IMR-90 (cell line): ENCODE measurements at regions not wholly inside any gene's neighbourhood (a gene's known extent, or its start where the extent isn't known, plus 50 kb on each side); places are given as distances from the start of the nearest gene placed in this dataset.

Experiments used
- ATAC-seq: fragments of 200-7000 bp; cut with Tn5 transposase; 2 replicates; pipeline ENCODE4 v1.9.1; 2020; ENCODE audit warnings: low read depth, mild to moderate bottlenecking, moderate library complexity
- BruUV-seq: library from RNA; stranded (reverse); fragments of 400-500 nt; replicated peaks from 2 replicates; lab custom pipeline; 2021; lab: Mats Ljungman, UMichigan
- CTCF ChIA-PET: fragments of 300-600 bp; formaldehyde crosslinking; extraction: SDS; loops from one replicate; lab custom pipeline; 2021; ENCODE audit warnings: antibody characterized with exemption; lab: Yijun Ruan, JAX
- POLR2A ChIA-PET: fragments of 300-600 bp; sonication (Branson Sonifier 250); formaldehyde crosslinking; loops from one replicate; lab custom pipeline; 2022; ENCODE audit warnings: antibody characterized with exemption; ENCODE audit not compliant: unreplicated experiment; lab: Charles Lee
- DNase-seq: peaks from one replicate; pipeline ENCODE4 v3.0.0; 2013
- H2AFZ ChIP-seq: replicated peaks from 2 replicates; pipeline ENCODE3; 2013; ENCODE audit warnings: low read length, mild to moderate bottlenecking; ENCODE audit not compliant: poor library complexity
- H2AK5ac ChIP-seq: 2 replicates; pipeline ENCODE4 v1.6.1; 2013; ENCODE audit warnings: low read depth, low read length, inconsistent platforms
- H2AK9ac ChIP-seq: replicated peaks from 2 replicates; pipeline ENCODE3; 2013; ENCODE audit warnings: mild to moderate bottlenecking, low read depth, low read length, moderate library complexity; ENCODE audit not compliant: poor library complexity
- H2BK120ac ChIP-seq: 2 replicates; pipeline ENCODE4 v1.6.1; 2013; ENCODE audit warnings: low read depth, low read length, inconsistent platforms
- H2BK15ac ChIP-seq: 3 replicates; pipeline ENCODE4 v1.6.1; 2013; ENCODE audit warnings: low read depth, low read length, inconsistent platforms
- H2BK20ac ChIP-seq: 2 replicates; pipeline ENCODE4 v1.6.1; 2013; ENCODE audit warnings: low read depth, mild to moderate bottlenecking, inconsistent platforms, low read length, moderate library complexity
- H2BK5ac ChIP-seq: 2 replicates; pipeline ENCODE4 v1.6.1; 2013; ENCODE audit warnings: mild to moderate bottlenecking, low read depth, low read length, inconsistent platforms; ENCODE audit not compliant: poor library complexity, severe bottlenecking
- H3K14ac ChIP-seq: replicated peaks from 2 replicates; pipeline ENCODE4 v1.6.1; 2013; ENCODE audit warnings: low read depth, low read length, inconsistent platforms
- H3K18ac ChIP-seq: 2 replicates; pipeline ENCODE4 v1.6.1; 2013; ENCODE audit warnings: low read depth, low read length, control low read depth
- H3K23ac ChIP-seq: 2 replicates; pipeline ENCODE4 v1.6.1; 2013; ENCODE audit warnings: low read depth, low read length, inconsistent platforms
- H3K27ac ChIP-seq: 2 replicates; pipeline ENCODE4 v1.5.1; 2013; ENCODE audit warnings: mild to moderate bottlenecking, control low read depth, low read length; ENCODE audit not compliant: insufficient read depth
- H3K27me3 ChIP-seq: 2 replicates; pipeline ENCODE4 v1.6.1; 2013; ENCODE audit warnings: low read length; ENCODE audit not compliant: control insufficient read depth, insufficient read depth
- H3K36me3 ChIP-seq: 2 replicates; pipeline ENCODE4 v1.6.1; 2013; ENCODE audit warnings: low read length, mixed read lengths; ENCODE audit not compliant: control insufficient read depth, insufficient read depth
- H3K4ac ChIP-seq: 2 replicates; pipeline ENCODE4 v1.6.1; 2013; ENCODE audit warnings: low read depth, low read length, inconsistent platforms
- H3K4me1 ChIP-seq: 2 replicates; pipeline ENCODE4 v1.6.1; 2013; ENCODE audit warnings: low read length, mixed read lengths; ENCODE audit not compliant: control insufficient read depth, insufficient read depth
- H3K4me2 ChIP-seq: 2 replicates; pipeline ENCODE4 v1.6.1; 2013; ENCODE audit warnings: low read depth, mild to moderate bottlenecking, control low read depth, low read length, moderate library complexity
- H3K4me3 ChIP-seq: 2 replicates; pipeline ENCODE4 v1.5.1; 2013; ENCODE audit warnings: low read depth, mild to moderate bottlenecking, control low read depth, low read length, moderate library complexity; ENCODE audit not compliant: insufficient read depth
- H3K56ac ChIP-seq: 2 replicates; pipeline ENCODE4 v1.6.1; 2013; ENCODE audit warnings: low read length, inconsistent platforms; ENCODE audit not compliant: insufficient read depth; ENCODE audit errors: extremely low read depth
- H3K79me1 ChIP-seq, 2 experiments: 2 replicates each; pipeline ENCODE4 v1.6.1; 2013; ENCODE audit warnings: low read length in 2 of 2, inconsistent platforms in 1 of 2, low read depth in 1 of 2
- H3K9ac ChIP-seq: 2 replicates; pipeline ENCODE4 v1.6.1; 2013; ENCODE audit warnings: low read depth, low read length, control low read depth
- H3K9me1 ChIP-seq: 2 replicates; pipeline ENCODE4 v1.6.1; 2013; ENCODE audit warnings: low read length, inconsistent platforms; ENCODE audit not compliant: insufficient read depth
- H3K9me3 ChIP-seq: 2 replicates; pipeline ENCODE4 v1.6.1; 2013; ENCODE audit warnings: low read length; ENCODE audit not compliant: control insufficient read depth, insufficient read depth
- H4K20me1 ChIP-seq: 2 replicates; pipeline ENCODE4 v1.6.1; 2013; ENCODE audit warnings: low read length, inconsistent platforms; ENCODE audit not compliant: insufficient read depth
- H4K5ac ChIP-seq: 2 replicates; pipeline ENCODE4 v1.6.1; 2013; ENCODE audit warnings: mild to moderate bottlenecking, low read depth, low read length, control low read depth
- H4K8ac ChIP-seq, 2 experiments: 2 replicates each; pipeline ENCODE4 v1.6.1; 2013; ENCODE audit warnings: low read depth in 2 of 2, low read length in 2 of 2, control low read depth in 1 of 2, inconsistent platforms in 1 of 2
- H4K91ac ChIP-seq: 2 replicates; pipeline ENCODE4 v1.6.1; 2013; ENCODE audit warnings: low read depth, low read length, inconsistent platforms; ENCODE audit not compliant: insufficient read depth
- BHLHE40 ChIP-seq: fragments of 150-350 bp; IDR thresholded peaks from 2 replicates; pipeline ENCODE4 v1.6.1; 2016; ENCODE audit warnings: mild to moderate bottlenecking, low read depth, low read length
- CEBPB ChIP-seq: IDR thresholded peaks from 2 replicates; pipeline ENCODE4 v1.6.1; 2012; ENCODE audit warnings: low read depth, low read length, improper control_type of control experiment
- CHD1 ChIP-seq: IDR thresholded peaks from 2 replicates; pipeline ENCODE4 v1.6.1; 2012; ENCODE audit warnings: low read depth, low read length, improper control_type of control experiment
- MAFK ChIP-seq: IDR thresholded peaks from 2 replicates; pipeline ENCODE4 v1.6.1; 2012; ENCODE audit warnings: low read depth, low read length, improper control_type of control experiment
- MAZ ChIP-seq: IDR thresholded peaks from 2 replicates; pipeline ENCODE4 v1.6.1; 2012; ENCODE audit warnings: low read depth, mild to moderate bottlenecking, low read length, improper control_type of control experiment, moderate library complexity, borderline replicate concordance
- MXI1 ChIP-seq: IDR thresholded peaks from 2 replicates; pipeline ENCODE4 v1.6.1; 2012; ENCODE audit warnings: low read depth, mild to moderate bottlenecking, low read length, moderate library complexity, borderline replicate concordance
- NFE2L2 ChIP-seq: fragments of 150-350 bp; IDR thresholded peaks from 2 replicates; pipeline ENCODE4 v1.6.1; 2016; ENCODE audit warnings: low read depth, mild to moderate bottlenecking, low read length
- RAD21 ChIP-seq: IDR thresholded peaks from 2 replicates; pipeline ENCODE4 v1.6.1; 2012; ENCODE audit warnings: low read length, improper control_type of control experiment
- RFX5 ChIP-seq: IDR thresholded peaks from 2 replicates; pipeline ENCODE4 v1.8.0; 2012; ENCODE audit warnings: low read depth, mild to moderate bottlenecking, low read length, moderate library complexity
- WGBS, 2 experiments: methylation state at CpG; one replicate each; pipeline versions ENCODE4 v1.1.5 to v1.1.7; 2013; ENCODE audit warnings: missing lambda C conversion rate in 2 of 2; ENCODE audit not compliant: insufficient read length in 1 of 2; ENCODE audit errors: extremely low coverage in 2 of 2; 5-methylcytosine and 5-hydroxymethylcytosine counted together
- dilution Hi-C: fragments of 300-500 bp; cut with HindIII; formaldehyde crosslinking; loops from one replicate; pipeline ENCODE4 v1.14.3; 2018; ENCODE audit warnings: low sequenced_read_pairs; ENCODE audit not compliant: unreplicated experiment
- in situ Hi-C: fragments of 300-500 bp; cut with MboI; formaldehyde crosslinking; loops from 3 replicates; pipeline ENCODE4 v1.14.3; 2019; ENCODE audit warnings: low sequenced_read_pairs, inconsistent platforms, mixed read lengths
- intact Hi-C: fragments of 100-400 bp; cut with micrococcal nuclease; formaldehyde crosslinking; loops from 2 replicates; pipeline ENCODE4 v1.10.0; 2022

GRCh38 chr4:17060230-17060629 lies 161.8 kb upstream of the LDB2 start:
- no peak overlapping the region for H3K4me2 ChIP-seq
- H3K9ac ChIP-seq: no peak overlapping the region
- ChIA-PET POLR2A (no interaction called here), CTCF (no interaction called here)
- no peaks in the 10 kb centered on the region for H3K27me3 ChIP-seq
- in situ Hi-C loops (no loop called here), intact Hi-C loops (no loop called here), dilution Hi-C loops (no loop called here)
- peak overlapping the region; percentile 72 for H3K14ac ChIP-seq
- H2AFZ ChIP-seq: peak overlapping the region; percentile 73
- peak overlapping the region; percentile 76 for H2BK120ac ChIP-seq
- no peak overlapping the region; the same call in 1 of the 2 replicates for H4K5ac ChIP-seq
- WGBS, 2 experiments: 100% methylated on average over 4 of the region's 4 CpGs; no CpG with 5 or more reads in 1 of the 2 experiments
- H4K91ac ChIP-seq: peak overlapping the region; percentile 68
- no peaks in the 10 kb centered on the region for H3K9me3 ChIP-seq
- peak overlapping the region; percentile 73; the same call in 2 of the 3 replicates for H2BK15ac ChIP-seq
- H4K20me1 ChIP-seq: no peaks in the 10 kb centered on the region
- TF ChIP-seq MXI1 (no peak), CHD1 (no peak), CEBPB (no peak), RFX5 (no peak), BHLHE40 (no peak), RAD21 (no peak), MAZ (no peak), MAFK (no peak), NFE2L2 (no peak)
- peaks cover 12% of the 10 kb centered on the region for H3K9me1 ChIP-seq
- peak overlapping the region in 1 of 2 experiments; percentile 7; a peak in 3 of 4 replicates for H4K8ac ChIP-seq
- no peaks in the 10 kb centered on the region for H3K79me1 ChIP-seq
- peak overlapping the region; percentile 77 for H3K4ac ChIP-seq
- peak overlapping the region; percentile 30 for H2BK5ac ChIP-seq
- no peaks in the 10 kb centered on the region for H3K36me3 ChIP-seq
- DNase-seq: no peak
- H3K18ac ChIP-seq: peak overlapping the region; percentile 27
- peak overlapping the region; percentile 73 for H2AK9ac ChIP-seq
- no peak for ATAC-seq
- BruUV-seq: no TSS peak
- no peak overlapping the region for H3K27ac ChIP-seq
- no peak overlapping the region for H3K56ac ChIP-seq
- H2BK20ac ChIP-seq: peak overlapping the region; percentile 60
- H3K4me1 ChIP-seq: peaks cover 25% of the 10 kb centered on the region
- H3K23ac ChIP-seq: peak overlapping the region; percentile 32; the same call in 1 of the 2 replicates
- no peak overlapping the region for H3K4me3 ChIP-seq
- H2AK5ac ChIP-seq: peak overlapping the region; percentile 80
